NT2/D1 (cell line): ENCODE measurements at regions not wholly inside any gene's neighbourhood (a gene's known extent, or its start where the extent isn't known, plus 50 kb on each side); places are given as distances from the start of the nearest gene placed in this dataset.

Source experiments
- SUZ12 ChIP-seq: IDR thresholded peaks from 2 replicates; pipeline ENCODE4 v1.6.1; 2011; ENCODE audit not compliant: insufficient read length, insufficient read depth; ENCODE audit errors: extremely low read depth
- YY1 ChIP-seq: IDR thresholded peaks from 2 replicates; pipeline ENCODE4 v1.6.1; 2011; ENCODE audit not compliant: insufficient read length, insufficient read depth
- ZNF274 ChIP-seq: IDR thresholded peaks from 2 replicates; pipeline ENCODE4 v1.6.1; 2011; ENCODE audit warnings: mild to moderate bottlenecking, low read depth, low read length

GRCh38 chr15:91793771-91794170 is 59.7 kb upstream of the SLCO3A1 start:
- TF ChIP-seq ZNF274 = no peak
- TF ChIP-seq YY1 = no peak
- no peak for TF ChIP-seq SUZ12
